AG08396 (cell line): ENCODE measurements at regions not wholly inside any gene's neighbourhood (a gene's known extent, or its start where the extent isn't known, plus 50 kb on each side); places are given as distances from the start of the nearest gene placed in this dataset.

Source experiments
- DNase-seq: peaks from one replicate; pipeline ENCODE4 v3.0.0; 2012; ENCODE audit warnings: low spot score, mixed read lengths

GRCh38 chr1:4270651-4271337 lies 370.7 kb upstream of the C1orf174 start:
- DNase-seq = no peak

DNA sequence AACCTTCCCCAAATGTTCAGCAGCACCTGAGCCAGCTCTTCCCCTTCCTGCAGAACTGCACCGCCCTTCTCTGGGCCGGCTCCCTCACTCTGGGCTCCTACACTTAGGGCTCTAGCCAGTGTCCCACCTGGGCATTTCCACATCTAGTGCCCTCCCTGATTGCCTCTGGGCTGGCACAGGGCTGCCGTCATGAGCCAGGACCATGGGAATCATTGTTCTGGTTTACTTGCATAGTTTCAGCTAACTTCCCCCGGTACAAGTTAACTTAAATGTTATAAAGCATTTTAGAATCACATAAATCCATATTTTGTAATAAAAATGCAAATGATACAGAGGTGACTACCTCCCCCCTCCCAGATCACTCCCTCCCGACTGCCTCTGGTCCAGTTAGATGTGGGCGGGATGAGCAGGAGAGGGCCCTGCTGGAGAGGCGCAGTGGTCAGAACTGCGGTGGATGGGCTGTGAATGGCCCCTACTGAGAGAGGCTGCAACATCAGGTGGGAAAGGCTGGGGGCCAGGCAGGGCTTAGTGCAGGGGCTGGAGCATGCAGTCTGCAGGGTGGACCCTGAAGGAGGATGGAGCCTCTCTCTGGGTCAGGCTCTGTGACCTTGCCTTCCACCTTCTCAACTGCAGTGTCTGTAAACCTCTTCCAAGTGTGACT lies 371.4 kb upstream of the C1orf174 start:
- no peak for DNase-seq

DNA sequence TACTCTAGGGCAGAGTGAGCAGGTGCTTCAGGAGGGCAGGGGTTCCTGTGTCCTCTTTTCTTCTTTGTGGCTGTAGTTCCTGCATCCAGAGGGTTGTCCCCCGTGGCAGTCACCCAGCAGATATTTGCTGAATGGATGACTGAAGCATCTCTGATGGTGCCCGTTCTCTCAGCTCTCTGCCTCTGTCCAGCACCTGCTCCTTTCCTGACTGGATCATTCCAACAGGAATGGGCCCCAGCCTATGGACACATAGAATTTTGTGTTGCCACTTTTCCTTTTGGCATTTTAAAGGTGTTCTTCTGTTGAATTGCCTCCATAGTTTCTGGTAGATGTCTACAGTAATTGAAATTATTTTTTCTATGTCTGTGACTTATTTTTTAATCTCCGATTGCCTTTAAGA lies 372.5 kb upstream of the C1orf174 start:
- DNase-seq = no peak

- DNase-seq = no peak
Observed at GRCh38 chr1:4273243-4273642, 373.2 kb upstream of the C1orf174 start.

DNA sequence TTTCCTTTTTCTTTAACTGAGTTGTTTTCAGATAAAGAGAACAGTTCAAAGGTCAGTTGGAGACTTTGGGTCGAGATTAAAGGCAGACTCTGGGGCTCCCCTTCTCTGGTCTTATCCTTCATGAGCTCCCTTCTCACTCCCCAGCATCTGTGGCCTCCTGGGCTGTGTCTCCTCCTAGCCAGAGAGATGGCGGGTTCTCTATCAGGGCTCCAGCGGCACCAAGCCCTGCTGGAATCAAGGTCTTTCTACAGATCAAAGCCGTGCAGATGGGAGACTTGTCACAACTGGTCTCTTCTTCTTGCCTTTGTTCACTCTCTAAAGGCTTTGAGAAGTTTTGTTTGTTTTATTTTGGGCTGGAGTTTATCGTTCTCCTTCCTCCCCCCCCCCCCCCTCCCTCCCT lies 373.7 kb upstream of the C1orf174 start:
- DNase-seq = no peak

DNA sequence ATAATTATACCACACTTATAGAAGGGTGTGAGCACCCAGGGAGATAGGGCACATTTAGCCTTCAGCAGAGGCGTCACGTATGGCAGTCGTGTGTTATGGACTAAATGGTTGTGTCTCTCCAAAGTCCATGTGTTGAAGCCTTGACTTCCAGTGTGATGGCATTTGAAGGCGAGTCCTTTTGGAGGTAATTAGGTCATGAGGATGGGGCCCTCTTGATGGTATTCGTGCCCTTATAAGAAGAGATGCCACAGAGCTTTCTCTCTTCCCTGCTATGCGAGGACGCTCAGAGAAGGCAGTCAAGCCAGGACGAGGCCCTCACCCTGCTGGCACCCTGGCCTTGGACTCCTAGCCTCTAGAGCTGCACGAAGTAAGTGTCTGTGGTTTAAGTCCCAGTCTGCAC lies 375.0 kb upstream of the C1orf174 start:
- DNase-seq = no peak

DNA sequence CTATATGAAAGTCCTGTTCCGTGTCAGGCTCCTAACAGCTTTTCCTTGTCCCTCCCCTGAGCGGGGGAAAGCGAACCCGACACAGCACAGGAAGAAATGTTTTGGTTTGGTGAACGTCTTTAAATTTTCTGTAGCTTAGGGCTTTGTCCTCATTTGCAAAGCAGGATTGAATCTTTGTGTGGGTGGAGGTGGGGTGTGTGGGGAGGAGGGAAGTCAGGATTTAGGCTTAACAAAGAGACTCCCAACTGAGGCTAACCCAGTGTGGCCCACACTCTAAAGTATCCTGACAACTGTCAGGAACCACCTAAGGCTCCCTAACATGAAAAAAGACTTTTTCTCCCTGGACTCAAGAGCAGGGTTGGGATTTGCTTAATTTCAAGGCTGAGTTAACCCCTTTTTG lies 376.2 kb upstream of the C1orf174 start:
- no peak for DNase-seq

GRCh38 chr1:4277598-4277997 lies 376.8 kb upstream of the AJAP1 start:
- no peak for DNase-seq

- no peak for DNase-seq
Observed at GRCh38 chr1:4284976-4285375, 369.4 kb upstream of the AJAP1 start.

DNA sequence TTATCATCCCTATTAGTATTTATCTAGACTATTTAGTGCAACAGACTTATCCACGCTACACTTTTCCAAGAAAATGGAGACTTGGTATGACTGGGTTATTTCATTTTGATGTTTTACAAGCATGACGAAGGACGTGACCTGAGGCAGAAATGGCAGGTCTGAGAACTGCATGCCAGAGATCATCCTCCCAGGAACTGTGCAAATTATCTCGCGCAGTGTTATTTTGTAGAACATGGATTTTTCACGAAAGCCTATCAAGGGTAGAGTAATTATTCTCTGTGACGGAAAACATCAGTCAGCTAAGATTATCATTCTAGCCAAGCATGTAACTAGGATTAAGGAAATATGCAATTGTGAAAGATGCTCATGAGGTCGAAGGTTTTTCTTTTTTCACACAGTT lies 361.5 kb upstream of the AJAP1 start:
- DNase-seq = no peak

DNA sequence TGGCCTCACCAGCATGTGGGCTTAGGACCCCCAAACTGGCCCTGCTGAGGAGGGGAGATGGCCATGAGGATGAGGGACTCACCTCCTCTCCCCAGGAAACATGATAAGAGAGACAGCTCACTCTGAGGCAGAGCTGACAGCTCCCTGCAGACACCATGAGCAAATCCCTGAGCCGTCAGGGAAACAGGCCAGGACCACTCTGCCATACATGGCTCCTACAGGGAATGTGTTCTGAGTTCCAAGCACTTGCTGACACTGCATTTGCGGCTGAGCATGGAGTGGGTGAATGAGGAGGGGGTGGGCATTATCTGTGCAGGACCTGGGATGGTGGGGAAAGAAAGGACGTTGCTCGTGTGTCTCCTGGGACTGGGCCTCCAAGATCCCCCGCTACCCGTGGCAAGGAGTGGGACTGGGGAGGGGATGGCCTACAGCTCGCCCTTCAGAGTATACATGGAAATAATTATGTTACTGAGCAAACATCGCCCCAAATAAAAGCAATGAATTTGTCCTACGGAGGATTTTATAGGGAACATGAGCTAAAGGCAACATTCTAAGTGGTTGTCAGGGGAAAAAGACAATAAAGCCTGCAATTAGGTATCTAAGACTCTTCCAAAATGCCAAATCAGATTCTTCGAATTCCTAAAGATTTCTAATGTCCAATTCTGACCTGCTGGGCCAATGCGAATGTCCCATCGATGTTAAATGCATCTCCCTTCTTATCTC lies 355.9 kb upstream of the AJAP1 start:
- DNase-seq = no peak

DNA sequence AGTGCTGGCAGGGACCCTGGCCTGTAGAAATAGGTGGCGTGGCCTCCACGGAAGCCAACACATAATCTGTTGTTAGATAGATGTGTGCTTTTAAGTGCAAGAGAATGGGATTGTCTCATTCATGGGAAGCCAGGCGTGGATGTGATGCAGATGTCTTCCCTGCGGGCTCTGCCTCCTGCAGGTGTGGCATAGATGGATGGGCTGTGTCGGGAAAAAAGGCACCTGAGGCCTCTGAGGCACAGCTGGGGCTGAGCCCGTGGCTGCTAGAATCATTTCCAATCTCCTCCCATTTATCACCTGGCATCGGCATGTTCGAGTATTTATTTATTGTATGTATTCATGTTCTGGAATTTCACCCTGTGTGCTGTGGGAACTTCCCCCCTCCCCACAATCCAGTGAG lies 353.4 kb upstream of the AJAP1 start:
- DNase-seq = no peak

DNA sequence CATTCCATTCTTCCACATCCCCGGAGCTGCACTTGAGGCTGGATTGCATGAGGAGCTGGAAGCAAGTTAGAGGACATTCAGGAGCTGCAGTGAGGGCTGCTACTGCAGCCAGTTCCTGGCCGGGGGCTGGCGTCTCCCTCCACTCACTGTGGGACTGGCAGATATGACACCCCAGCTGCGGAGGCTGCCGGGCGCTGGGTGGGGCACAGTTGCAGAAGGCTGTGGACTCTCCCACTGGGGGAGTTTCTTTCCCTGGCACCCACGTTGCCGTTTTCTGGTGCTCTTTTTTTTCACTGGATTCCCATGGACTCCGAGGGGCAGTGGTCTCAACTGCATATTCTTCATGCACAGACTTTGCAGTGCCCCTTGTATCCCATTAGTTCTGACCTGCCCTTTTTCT lies 351.1 kb upstream of the AJAP1 start:
- no peak for DNase-seq

DNA sequence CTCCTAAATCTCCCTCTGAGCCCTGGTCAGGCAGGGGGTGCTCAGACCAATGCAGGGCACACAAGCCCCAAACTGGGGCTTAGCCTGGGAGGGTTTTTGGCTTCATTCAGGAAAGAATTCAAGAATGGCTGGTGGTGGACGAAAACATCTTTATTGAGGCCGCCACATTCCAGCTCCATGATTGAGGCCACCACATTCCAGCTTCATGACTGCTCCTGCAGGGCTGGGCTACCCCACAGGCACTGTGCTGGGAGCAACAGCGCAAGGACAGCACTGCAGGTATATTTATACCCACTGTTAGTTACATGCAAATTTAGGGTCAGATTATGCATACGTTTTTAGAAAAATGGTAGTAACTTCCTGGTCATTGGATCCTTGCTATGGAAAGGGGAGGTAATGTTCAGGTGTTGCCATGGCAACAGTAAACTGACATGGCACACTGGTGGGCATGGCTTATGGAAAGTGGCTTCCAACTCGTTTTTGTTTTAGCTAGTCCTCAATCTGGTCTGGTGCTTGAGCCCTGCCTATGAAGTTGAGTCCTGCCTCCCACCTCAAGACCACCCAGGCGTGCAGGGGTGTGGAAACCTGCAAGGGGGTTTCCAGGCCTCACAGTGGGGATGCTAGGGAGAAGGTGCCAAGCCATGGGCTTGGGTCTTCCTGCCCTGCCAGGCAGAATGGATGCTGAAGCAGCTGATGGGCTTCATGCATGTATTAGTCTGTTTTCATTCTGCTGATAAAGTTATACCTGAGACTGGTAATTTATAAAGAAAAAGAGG lies 348.7 kb upstream of the AJAP1 start:
- DNase-seq = no peak

DNA sequence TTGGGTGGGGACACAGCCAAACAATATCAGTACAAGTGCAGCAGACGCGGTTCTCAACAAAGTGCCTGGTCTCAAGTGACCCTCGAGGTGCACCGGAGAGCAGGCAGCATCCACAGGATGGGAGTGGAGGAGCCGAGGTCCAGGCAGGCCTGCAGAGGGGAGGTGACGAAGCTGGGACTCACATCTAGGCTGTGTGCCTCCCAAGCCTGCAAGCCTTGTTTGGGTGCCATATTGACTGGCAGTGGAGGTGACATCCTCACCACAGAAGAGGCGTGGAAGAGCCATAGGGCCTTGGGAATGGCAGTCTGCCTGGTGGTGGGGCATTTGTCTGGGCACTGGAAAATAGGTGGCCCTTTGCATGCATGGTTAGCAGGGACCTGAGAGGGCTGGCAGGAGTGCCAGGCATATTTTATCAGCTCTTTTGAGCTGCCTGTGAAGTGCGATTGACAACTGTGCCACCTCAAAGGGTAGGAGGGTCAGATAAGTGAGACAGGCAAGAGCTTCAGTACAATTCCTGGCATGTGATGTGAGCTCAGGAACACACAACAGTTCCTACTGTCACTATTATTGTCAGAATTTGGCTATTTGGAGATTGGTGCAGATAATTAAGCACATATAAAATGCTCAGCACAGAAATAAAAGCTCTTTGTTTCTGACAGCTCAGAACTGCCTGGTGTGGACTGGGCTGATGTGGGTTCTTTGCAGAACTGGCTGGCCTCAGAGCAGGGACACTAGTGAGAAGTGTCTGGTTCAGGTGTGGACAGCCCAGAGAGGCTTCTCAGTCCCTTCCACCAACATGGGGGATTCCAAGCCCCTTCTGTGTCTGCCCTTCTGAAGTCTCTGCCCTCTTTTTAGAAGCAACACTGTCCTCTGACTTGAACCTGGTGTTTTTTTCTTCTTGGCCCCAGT lies 347.6 kb upstream of the AJAP1 start:
- DNase-seq = no peak

DNA sequence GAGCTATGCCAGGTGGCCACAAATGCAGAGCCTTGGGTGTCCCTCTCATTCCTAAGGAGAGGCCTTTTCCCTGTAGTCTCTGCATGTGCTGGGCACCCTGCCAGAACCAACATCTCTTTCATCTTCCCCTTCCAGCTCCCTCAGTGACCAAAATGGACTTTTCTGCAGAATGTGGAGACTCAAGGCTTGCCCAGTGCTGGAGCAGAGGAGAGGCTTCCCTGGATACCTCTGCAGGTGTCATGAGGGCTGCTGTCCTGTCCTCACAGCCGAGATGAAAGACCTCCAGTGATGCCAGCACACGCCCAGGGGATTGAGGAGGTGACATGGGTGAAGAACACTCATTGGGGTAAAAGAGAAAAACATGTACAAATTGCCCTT lies 347.0 kb upstream of the AJAP1 start:
- DNase-seq = no peak

DNA sequence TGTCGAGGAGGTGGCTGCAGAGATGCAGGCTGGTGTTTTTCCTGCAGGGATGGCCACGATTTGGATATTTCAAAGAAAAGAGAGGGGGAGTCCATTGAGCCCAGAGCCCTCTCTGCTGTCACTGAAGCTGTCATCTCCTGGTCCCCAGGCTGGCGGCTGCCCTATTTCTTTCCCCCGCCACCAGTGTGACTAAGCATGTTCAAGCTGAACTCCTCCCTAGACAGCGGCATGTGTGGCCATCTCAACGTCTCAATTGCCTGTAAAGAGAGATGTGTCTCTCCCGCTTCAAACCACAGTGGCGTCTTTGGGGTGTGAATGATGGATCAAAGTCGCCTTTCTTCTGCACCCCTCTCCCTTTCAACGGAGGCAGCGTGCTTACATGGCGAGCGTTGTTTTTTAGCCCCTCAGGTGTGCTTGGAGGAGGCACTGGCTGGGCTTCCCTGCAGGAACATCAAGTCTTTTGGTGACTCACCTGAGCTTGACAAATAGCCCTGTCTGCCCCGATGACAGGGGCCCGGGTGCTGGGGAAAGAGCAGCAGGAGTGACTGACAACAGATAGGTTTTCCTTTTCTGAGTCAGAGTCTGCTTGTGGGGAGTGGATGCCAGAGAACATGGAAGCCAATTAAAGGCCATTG lies 346.4 kb upstream of the AJAP1 start:
- DNase-seq = no peak

- DNase-seq = no peak
Observed at GRCh38 chr1:4308806-4309205, 345.6 kb upstream of the AJAP1 start.

- no peak for DNase-seq
Observed at GRCh38 chr1:4309676-4310320, 344.6 kb upstream of the AJAP1 start.

DNA sequence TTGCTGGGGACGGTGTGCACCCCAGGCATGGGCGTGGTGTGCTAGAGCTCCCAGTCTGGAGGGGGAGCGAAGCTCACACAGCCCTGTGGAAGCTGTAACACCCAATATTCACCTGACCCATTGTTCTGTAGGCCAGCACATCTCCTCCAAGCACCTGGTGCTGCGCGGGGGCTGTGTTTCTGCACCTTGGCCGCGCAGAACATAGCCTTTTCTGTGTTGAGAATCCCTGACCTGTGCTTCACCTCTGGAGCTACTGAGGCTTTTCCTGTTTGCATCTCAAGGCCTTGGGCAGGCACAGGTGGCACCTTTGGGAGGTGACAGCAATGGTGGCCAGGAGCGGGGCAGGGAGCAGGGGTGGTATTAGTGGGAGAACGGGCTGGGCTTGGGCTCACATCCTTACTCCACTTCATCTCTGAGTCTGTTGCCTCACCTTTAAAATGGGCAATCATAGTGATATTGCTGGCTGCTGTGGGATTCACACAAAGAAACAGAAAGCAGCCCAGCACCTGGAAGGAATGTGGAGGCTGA lies 343.9 kb upstream of the AJAP1 start:
- DNase-seq = no peak
